Ishikawa (cell line): ENCODE measurements at regions not wholly inside any gene's neighbourhood (a gene's known extent, or its start where the extent isn't known, plus 50 kb on each side); places are given as distances from the start of the nearest gene placed in this dataset.

ENCODE experiments used
- CEBPB ChIP-seq: IDR thresholded peaks from 2 replicates; pipeline ENCODE4 v1.6.1; 2012
- CREB1 ChIP-seq: IDR thresholded peaks from 2 replicates; pipeline ENCODE4 v1.6.1; 2012; ENCODE audit warnings: low read depth
- EGR1 ChIP-seq: IDR thresholded peaks from 2 replicates; pipeline ENCODE4 v1.6.1; 2012
- EP300 ChIP-seq: IDR thresholded peaks from 2 replicates; pipeline ENCODE4 v1.6.1; 2012; ENCODE audit warnings: borderline replicate concordance
- FOXM1 ChIP-seq: IDR thresholded peaks from 2 replicates; pipeline ENCODE4 v1.6.1; 2012; ENCODE audit warnings: low read depth, borderline replicate concordance
- MAX ChIP-seq: IDR thresholded peaks from 2 replicates; pipeline ENCODE4 v1.6.1; 2012
- NFIC ChIP-seq: IDR thresholded peaks from 2 replicates; pipeline ENCODE4 v1.6.1; 2012
- RAD21 ChIP-seq: IDR thresholded peaks from 2 replicates; pipeline ENCODE4 v1.6.1; 2012; ENCODE audit warnings: low read depth
- REST ChIP-seq: IDR thresholded peaks from 2 replicates; pipeline ENCODE4 v1.6.1; 2012; ENCODE audit warnings: low read depth, mild to moderate bottlenecking
- TAF1 ChIP-seq: IDR thresholded peaks from 2 replicates; pipeline ENCODE4 v1.6.1; 2012; ENCODE audit warnings: low read depth, mild to moderate bottlenecking
- TCF12 ChIP-seq: IDR thresholded peaks from 2 replicates; pipeline ENCODE4 v1.6.1; 2012; ENCODE audit warnings: low read depth
- TEAD4 ChIP-seq: IDR thresholded peaks from 2 replicates; pipeline ENCODE4 v1.6.1; 2012
- USF1 ChIP-seq: IDR thresholded peaks from 2 replicates; pipeline ENCODE4 v1.6.1; 2012
- YY1 ChIP-seq: IDR thresholded peaks from 2 replicates; pipeline ENCODE4 v1.6.1; 2012; ENCODE audit warnings: low read depth
- ZBTB7A ChIP-seq: IDR thresholded peaks from 2 replicates; pipeline ENCODE4 v1.6.1; 2012; ENCODE audit warnings: low read depth

GRCh38 chr5:110017854-110018253, 328.1 kb downstream of the MAN2A1 start:
- TF ChIP-seq TAF1 (no peak), TEAD4 (no peak), TCF12 (no peak), EGR1 (no peak), EP300 (no peak), NFIC (no peak), MAX (no peak), RAD21 (no peak), USF1 (no peak), REST (no peak), FOXM1 (no peak), CEBPB (no peak), YY1 (no peak), ZBTB7A (no peak), CREB1 (no peak)

- TF ChIP-seq RAD21 = no peak
- TF ChIP-seq YY1 = no peak
- no peak for TF ChIP-seq CEBPB
- TF ChIP-seq EP300 = no peak
- no peak for TF ChIP-seq REST
- no peak for TF ChIP-seq CREB1
- no peak for TF ChIP-seq TEAD4
- no peak for TF ChIP-seq EGR1
- TF ChIP-seq MAX = no peak
- TF ChIP-seq USF1 = no peak
- no peak for TF ChIP-seq ZBTB7A
- no peak for TF ChIP-seq TAF1
Observed at GRCh38 chr5:110018509-110018908, 328.8 kb downstream of the MAN2A1 start.

GRCh38 chr5:110019119-110019518, 329.4 kb downstream of the MAN2A1 start:
- TF ChIP-seq MAX (no peak), REST (no peak), ZBTB7A (no peak), CREB1 (no peak), EGR1 (no peak)

- TF ChIP-seq USF1 (no peak), CREB1 (no peak), MAX (no peak), TCF12 (no peak), NFIC (no peak), RAD21 (no peak), TAF1 (no peak)
Observed at GRCh38 chr5:110019780-110020179, 330.1 kb downstream of the MAN2A1 start.
